ENCODE measurements at regions not wholly inside any gene's neighbourhood (a gene's known extent, or its start where the extent isn't known, plus 50 kb on each side); places are given as distances from the start of the nearest gene placed in this dataset.

GRCh38 chr1:238073991-238074390 is 183.3 kb upstream of the ZP4 start:
- DNase-seq: no peak

- DNase-seq: no peak
Observed at GRCh38 chr1:238071061-238071460, 180.3 kb upstream of the ZP4 start.

GRCh38 chr1:238063454-238063853 is 172.7 kb upstream of the ZP4 start:
- DNase-seq: no peak

GRCh38 chr1:238061967-238062613 is 171.4 kb upstream of the ZP4 start:
- no peak for DNase-seq

GRCh38 chr1:238060061-238060460 is 169.3 kb upstream of the ZP4 start:
- no peak for DNase-seq

GRCh38 chr1:238052496-238053266 is 162.0 kb upstream of the ZP4 start:
- no peak for DNase-seq

- DNase-seq: no peak
Observed at GRCh38 chr1:238029126-238029525, 138.4 kb upstream of the ZP4 start.

- DNase-seq: no peak
Observed at GRCh38 chr1:238027366-238027765, 136.6 kb upstream of the ZP4 start.

GRCh38 chr1:238023137-238023536 is 132.4 kb upstream of the ZP4 start:
- DNase-seq: no peak

- no peak for DNase-seq
Observed at GRCh38 chr1:238018214-238018613, 127.5 kb upstream of the ZP4 start.

- no peak for DNase-seq
Observed at GRCh38 chr1:238006779-238007178, 116.1 kb upstream of the ZP4 start.

GRCh38 chr1:238005116-238005515 is 114.4 kb upstream of the ZP4 start:
- no peak for DNase-seq

GRCh38 chr1:238001818-238002217 is 111.1 kb upstream of the ZP4 start:
- no peak for DNase-seq

- DNase-seq: no peak
Observed at GRCh38 chr1:237999426-238000052, 108.8 kb upstream of the ZP4 start.

GRCh38 chr1:237998581-237998980 is 107.9 kb upstream of the ZP4 start:
- no peak for DNase-seq

GRCh38 chr1:237983496-237983895 is 92.8 kb upstream of the ZP4 start:
- no peak for DNase-seq

GRCh38 chr1:237981223-237981622 is 90.5 kb upstream of the ZP4 start:
- no peak for DNase-seq

- no peak for DNase-seq
Observed at GRCh38 chr1:237976331-237976730, 85.6 kb upstream of the ZP4 start.

- DNase-seq: no peak
Observed at GRCh38 chr1:237975903-237976302, 85.2 kb upstream of the ZP4 start.

- no peak for DNase-seq
Observed at GRCh38 chr1:237975376-237975775, 84.7 kb upstream of the ZP4 start.

GRCh38 chr1:237972186-237972585 is 81.5 kb upstream of the ZP4 start:
- DNase-seq: no peak

GRCh38 chr1:237962985-237963384 is 72.3 kb upstream of the ZP4 start:
- no peak for DNase-seq

- DNase-seq: no peak
Observed at GRCh38 chr1:237961754-237962153, 71.0 kb upstream of the ZP4 start.

- DNase-seq: no peak
Observed at GRCh38 chr1:237959838-237960237, 69.1 kb upstream of the ZP4 start.

Measured in right hindlimb (tissue), 1 donor.